ENCODE measurements at regions not wholly inside any gene's neighbourhood (a gene's known extent, or its start where the extent isn't known, plus 50 kb on each side); places are given as distances from the start of the nearest gene placed in this dataset.
A peak's percentile ranks its signal among the peaks of the same experiment; 100 is the strongest.
"Not testable (repeated sequence)": the region's sequence is repeated elsewhere in the genome, so short reads cannot be mapped to it uniquely, and the experiment has no call there.

DNA sequence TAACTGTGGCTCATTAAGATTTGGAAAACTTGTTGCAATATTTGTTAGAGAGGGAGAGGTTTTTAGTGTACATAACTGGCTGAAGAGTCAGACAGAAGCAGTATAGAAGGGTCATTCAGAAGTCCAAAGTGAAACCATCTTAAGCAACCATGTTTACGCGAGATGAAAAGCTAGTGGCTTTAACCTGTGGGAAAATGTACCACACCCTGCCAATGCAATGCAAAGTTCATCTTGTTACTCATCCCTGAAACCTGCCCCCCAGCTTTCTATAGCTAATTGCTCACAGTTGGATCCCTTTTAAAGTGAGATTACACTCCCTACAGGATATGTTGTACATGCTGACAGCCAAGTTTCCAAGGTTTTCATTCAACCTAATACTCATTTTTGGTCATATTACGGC, 96.7 kb upstream of the RAPGEF2 start:
- DNase-seq (ENCODE audit: low spot score) = no peak

DNA sequence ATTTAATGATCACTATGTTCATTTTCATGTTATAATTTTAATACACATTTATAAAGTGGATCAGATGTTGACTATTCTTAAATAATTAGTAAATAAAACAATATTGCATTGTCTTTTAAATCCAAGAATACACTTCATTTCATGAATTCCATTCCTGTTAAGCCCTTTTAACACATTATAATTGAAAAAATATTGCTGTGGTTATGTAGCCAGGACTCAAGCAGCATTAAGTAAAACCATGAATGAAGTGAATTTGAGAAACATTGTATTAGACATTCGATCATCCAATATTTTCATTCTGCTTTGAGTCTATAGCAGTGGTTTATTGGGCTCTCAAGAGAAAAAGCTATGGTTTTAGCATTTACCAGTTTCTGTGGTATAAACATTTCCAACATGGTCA, 94.2 kb upstream of the RAPGEF2 start:
- DNase-seq (ENCODE audit: low spot score) = no peak

DNA sequence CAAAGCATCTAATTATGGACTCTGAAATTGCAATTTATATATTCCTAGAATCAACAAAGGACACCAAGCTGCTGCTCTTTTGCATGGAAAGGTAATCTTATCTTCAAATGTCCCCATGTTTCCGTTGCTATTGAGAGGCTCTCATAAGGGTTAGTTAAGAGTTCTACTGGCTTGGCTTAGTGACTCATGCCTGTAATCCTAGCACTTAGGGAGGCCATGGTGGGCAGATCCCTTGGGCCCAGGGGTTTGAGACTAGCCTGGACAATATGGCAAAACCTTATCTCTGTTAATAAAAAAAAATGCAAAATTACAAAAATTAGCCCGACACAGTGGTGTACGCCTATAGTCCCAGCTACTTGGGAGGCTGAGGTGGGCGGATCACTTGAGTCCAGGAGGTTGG, 93.4 kb upstream of the RAPGEF2 start:
- DNase-seq (ENCODE audit: low spot score) = no peak

DNA sequence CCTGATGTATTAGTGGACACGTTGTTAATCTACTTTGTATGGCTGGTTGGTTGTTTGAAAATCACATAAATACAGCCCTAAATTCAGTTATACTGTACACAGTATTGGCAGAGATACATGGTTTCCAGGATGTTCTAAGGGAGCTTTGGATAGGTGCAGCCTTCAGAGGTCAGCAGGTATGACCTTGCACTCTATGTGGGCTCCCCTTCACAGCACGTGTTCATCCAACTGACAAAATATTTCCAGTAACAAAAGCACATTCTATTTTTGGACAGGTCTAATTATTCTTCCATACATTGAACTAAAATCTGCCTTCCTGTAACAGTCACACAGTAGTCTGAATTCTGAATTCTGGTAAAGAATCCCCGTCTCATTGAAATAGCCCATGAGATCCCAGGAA, 92.8 kb upstream of the RAPGEF2 start:
- DNase-seq (ENCODE audit: low spot score) = no peak

DNA sequence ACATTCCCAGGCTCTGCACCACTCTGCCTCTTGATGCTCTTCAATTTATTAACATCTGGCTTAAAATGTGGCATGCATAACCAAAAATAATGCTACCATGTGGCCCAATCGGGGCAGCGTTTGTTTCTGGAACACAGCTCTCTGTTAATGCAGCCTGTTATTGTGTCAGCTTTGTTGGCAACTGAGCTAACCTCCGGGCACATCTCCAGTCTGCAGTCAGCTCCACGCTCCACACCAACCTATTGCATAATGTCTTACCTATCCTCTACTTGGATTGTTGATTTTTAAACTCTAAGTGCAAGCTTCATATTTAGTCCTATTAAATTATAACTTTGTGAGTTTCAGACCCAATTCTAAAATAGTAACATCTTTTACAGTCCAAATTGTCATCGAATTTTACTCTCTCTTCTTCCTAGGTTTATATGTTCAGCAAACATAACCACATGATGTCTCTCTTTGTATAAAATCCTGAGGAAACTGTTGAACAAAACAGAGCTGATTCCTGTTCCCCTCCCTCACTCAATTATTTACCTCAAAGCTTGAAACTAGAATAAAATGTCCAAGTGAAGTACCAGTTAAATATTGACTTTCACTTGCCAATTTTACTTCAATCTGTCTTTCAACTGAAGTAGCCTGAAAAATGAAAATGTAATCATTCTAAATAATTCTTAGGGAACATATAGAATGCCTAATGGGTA, 92.2 kb upstream of the RAPGEF2 start:
- DNase-seq (ENCODE audit: low spot score) = peak; percentile 39

DNA sequence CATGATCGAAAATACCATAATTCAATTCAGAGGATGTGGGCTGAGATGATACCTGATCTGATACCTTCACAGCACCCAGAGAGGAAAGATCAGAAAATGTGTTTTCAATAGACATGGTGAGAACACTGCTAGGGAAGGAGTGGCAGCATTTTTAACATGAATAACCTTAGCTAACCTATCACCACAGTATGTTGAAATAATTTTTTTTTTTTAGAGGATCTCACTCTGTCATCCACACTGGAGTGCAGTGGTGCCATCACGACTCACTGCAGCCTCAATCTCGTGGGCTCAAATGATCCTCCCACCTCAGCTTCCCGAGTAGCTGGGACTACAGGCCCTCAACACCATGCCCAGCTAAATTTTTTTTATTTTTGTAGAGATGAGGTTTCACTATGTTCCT, 90.5 kb upstream of the RAPGEF2 start:
- DNase-seq (ENCODE audit: low spot score) = no peak

DNA sequence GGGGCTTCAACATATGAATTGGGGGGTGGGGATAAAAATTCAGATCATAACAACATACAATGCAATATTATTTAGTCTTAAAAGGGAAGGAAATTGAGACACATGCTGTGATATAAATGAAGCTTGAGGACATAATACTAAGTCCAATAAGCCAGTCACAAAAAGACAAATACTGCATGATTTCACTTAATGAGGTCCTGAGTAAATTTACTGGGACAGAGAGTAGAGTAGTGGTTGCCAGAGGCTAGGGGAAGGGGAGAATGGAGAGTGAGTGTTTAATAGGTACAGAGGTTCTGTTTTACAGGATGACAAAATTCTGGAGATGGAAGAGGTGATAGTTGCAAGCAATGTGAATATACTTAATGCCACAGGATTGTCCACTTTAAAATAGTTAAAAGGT, 89.2 kb upstream of the RAPGEF2 start:
- no peak for DNase-seq (ENCODE audit: low spot score)

DNA sequence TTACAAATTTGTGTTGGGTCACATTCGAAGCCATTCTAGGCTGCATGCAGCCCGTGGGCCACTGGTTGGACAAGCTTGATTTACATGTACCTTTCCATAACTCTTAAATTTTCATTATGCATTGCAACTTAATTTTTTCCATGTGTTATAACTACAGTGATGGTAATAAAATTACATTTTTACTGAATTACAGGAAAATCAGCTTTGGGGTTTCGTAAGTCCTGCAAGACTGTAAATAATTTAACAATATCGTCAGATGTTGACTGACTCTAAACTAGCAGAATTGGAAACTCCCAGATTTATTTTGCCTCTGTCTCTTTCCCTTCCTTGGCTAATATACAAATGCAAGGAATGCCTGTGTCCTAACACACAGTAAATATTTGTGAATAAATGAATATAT, 88.0 kb upstream of the RAPGEF2 start:
- DNase-seq (ENCODE audit: low spot score) = no peak

DNA sequence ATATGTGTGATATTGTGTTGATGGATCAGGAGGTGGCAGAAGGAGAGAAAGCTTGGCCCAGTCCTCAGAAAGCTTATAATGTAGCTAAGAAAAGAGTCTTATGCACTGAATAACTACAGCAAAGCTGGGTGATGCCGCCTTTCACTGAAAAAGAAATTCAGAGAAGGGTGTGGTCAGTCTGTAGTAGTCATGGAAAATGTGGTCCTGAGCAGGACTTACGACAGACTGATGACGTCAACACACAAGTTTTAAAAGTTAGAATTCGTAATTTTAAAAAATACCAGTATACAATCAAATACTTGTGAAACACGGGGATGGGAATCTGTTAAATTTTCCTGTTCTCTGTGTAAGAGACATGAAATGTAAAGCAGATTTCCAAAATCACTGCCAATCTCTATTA, 87.0 kb upstream of the RAPGEF2 start:
- peak; percentile 11 for DNase-seq (ENCODE audit: low spot score)

DNA sequence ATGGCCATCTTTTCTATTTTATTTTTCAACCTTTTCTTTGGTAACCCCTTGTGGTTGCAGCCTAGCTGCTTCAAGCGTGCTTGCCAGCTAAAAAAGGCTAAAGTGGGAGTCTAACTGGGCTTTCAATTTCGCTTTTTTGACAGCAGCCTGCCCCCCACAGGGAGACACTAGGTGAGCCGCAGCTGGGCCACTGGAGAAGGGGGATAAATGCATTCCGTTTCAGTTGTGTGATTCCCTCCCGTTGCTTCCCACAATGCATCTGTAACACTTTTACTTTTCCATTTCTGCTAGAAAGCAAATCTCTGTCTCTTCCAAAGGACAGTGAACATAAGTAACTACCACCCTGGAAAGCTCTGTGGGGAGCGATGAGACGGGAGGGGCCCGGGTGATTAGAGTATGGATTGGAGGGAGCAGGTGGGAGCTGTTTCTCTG, 86.3 kb upstream of the RAPGEF2 start:
- DNase-seq (ENCODE audit: low spot score) = peak; percentile 33

DNA sequence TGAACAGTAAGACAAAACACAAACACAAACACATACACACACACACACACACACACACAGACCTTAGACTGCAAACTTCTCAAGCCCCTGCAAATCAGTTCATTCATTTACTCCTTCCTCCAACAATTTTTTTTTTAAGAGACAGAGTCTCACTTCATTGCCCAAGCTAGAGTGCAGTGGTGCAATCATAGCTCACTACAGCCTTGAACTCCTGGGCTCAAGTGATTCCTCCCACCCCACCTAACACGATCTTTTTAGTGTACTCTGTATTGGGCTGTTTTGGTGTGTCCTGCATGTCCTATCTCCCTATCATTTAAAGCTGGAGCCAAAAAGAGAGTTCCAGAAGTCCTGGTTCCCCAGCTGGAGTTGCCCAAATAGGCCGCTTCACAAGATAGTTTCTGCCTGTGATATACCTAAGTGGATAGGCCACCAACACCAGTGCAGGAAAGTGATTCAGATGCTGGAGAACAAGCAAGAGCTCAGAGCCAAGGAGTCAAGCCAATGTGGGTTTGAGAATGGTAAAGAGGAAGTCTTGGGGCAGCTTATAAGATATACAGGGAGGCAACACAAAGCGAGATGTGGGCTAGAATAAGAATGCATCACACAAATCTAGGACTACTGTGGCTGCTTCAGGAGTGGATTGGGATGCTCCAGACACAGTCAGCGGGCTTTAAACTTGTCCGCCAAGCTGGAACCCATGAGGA, 85.4 kb upstream of the RAPGEF2 start:
- no peak for DNase-seq (ENCODE audit: low spot score)

DNA sequence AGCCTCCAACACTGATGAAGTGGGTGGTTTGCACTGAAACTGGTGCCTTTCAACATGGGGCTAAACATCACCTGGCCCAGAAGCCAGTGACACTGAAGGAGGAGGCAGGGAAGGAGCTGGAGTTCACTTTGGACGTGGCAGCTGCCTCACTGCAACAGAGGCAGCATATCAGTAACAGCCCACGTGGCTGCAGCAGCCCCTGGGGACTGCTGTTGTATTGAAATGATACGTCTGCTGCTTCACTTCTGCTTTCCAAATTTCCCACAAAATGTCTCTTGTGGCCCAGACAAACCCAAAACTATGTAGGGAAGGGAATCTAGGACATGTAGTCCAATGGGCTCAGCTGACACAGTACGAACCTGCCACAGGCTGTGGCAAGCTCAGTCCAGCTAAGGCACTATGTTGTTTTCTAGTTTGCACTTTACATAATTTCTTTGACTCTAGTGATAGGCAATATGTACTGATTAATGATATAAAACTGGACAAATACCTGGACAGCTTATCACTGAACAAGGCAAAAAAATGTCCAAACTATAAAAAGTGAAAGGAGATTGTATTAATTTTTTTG, 84.7 kb upstream of the RAPGEF2 start:
- DNase-seq (ENCODE audit: low spot score) = no peak

DNA sequence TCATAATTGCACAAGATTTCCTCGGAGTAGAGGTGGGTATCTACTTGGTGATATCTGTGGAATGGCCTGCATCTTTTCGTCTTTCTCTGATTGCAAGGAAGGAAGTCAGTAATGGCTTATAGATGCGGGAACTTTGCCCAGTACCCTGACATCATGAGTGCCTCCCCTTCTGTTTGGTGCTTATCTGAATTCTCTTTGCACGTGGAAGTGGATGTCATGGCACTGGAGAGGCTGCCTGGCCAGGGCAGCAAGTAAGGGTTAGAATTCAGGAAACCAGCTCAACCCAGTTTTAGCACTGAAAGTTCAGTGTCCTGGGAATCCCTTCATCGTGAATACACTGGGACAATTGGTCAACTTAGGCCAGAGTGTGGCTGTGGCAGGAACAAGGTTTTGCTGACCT, 83.5 kb upstream of the RAPGEF2 start:
- DNase-seq (ENCODE audit: low spot score) = no peak

DNA sequence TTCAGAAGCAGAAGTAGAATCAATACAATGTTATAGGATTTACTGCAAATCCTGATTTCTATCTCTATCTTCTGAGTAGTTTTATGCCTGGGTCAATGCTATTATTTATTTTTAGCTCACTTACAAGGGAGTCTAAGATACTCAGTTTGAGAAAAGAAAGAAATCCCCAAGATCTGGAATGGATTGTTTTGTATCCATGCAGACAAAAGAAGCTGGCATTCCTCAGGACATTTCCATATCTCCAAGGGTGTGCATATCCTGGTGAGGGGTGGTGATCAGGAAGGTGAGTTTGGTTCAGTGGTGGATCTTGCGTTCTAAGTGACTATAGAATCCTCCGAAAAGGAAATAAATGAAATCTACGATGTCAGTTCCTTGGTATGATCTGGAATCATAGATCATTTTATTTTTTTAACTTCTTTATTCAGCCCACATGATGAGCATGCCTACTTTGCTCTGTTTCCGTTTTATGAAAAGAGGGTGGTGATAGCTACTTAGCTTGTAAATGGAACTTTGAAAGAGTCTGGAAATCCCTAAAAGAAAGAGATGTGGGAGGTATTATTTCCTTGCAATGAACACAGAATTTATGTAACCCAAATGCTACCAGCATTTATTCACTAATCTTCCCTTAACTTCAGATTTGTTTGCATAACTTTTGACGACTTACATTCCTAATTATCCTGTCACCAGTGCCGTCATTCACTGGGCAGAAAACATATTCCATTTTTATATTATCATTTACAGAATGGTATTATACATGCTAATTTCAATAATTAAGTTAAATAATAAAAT, 81.1 kb upstream of the RAPGEF2 start:
- DNase-seq (ENCODE audit: low spot score) = no peak

DNA sequence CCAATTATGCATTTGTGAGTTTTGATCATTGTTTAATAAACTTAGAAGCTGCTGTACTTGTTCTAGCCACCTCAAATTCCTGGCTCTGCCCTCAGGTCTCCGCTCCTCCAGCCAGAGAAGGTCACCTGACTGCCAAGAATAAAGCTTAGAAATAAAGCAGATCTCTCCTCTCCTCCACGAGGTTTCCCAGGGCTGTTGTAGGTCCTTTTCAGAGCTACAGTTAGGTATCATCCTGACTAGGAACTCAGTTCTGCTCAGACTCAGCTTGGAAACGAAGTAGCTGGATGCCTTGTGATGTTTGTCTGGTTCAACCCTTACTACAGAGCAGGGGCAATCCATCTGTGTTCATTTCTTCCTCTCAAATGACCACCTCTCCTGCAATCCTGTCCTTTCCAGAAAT, 79.1 kb upstream of the RAPGEF2 start:
- no peak for DNase-seq (ENCODE audit: low spot score)

DNA sequence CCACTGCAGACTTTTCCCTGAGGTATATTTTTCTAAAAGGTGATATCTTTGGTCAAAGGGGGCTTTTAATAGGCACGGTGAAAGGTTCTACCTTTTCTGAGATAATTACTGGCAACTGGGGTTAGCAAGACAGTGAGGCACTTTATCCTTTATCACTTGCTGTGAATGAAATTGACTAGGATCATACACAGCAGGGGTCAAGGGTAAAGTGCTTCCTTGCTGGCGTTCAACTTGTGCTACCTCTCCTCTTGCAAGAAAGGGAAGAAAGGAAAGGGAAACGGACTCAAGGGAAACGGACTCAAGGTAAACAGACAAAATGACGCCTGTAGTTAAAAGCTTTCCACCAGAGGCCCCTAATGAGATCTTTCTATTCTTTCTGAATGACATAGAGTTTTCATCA, 78.6 kb upstream of the RAPGEF2 start:
- no peak for DNase-seq (ENCODE audit: low spot score)

DNA sequence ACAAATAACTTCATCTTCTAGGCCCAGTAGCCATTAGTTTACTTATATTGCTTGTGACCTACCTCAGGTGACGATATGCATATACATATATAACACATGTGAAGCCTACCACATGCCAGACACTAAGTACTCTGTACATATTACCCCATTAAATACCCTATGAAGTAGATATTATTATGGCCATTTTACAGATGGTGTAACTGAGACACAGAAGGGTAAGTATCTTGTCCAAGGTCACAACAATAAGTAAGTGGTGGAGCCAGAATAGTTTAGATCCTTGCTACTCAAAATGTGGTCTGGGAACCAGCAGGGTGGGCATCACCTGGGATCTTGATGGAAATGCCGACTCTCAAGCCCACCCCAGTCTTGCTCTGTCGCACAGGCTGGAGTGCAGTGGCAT, 78.1 kb upstream of the RAPGEF2 start:
- DNase-seq (ENCODE audit: low spot score) = no peak

DNA sequence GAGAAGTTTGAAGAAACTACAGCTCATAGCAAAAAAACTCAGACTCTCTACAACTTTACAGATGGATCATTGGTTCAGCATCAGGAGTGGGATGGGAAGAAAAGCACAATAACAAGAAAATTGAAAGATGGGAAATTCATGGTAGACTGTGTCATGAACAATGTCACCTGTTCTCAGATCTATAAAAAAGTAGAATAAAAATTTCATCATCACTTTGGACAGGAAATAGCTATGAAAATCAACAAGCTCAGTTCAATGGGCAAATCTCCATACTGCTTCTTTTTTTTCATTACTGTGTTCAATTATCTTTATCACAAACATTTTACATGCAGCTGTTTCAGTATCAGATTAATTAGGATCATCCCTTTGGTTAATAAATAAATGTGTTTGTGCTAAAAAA, 76.5 kb upstream of the RAPGEF2 start:
- DNase-seq (ENCODE audit: low spot score) = no peak

DNA sequence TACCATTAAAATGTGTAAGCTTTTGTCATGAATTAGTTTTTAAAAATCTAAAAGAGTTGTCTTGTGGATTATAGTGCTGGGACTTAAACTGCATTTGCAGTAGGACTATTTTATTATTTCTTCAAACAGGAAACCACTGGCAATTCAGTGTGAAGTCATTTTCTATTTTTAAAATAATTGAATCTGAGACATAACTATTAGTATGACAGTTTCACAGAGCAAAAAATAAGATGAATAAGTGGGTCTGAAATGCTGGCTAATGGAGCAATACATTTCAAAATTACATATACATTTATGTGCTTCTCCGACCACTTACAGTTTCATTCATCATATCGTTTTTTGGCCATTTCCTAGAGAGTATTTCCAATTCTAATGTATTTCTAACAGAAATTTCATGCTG, 75.3 kb upstream of the RAPGEF2 start:
- no peak for DNase-seq (ENCODE audit: low spot score)

DNA sequence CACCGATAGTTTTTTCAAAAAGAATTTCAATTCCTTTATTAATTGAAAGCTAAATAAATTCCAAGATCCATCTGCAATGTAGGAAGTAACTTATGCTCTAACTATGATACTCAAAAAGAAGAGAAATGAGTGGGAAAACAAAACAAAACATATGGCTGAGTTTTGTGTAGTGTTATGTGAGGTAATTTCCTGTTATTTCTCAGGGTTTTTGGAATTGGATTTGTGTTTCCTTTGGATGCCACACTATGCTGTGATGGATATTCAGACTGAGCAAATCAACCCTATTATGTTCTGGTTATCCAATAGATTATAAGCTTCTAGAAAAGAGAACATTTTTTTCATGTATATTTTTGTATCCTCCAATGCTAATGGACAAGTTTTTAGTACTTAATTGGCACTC, 73.4 kb upstream of the RAPGEF2 start:
- no peak for DNase-seq (ENCODE audit: low spot score)

DNA sequence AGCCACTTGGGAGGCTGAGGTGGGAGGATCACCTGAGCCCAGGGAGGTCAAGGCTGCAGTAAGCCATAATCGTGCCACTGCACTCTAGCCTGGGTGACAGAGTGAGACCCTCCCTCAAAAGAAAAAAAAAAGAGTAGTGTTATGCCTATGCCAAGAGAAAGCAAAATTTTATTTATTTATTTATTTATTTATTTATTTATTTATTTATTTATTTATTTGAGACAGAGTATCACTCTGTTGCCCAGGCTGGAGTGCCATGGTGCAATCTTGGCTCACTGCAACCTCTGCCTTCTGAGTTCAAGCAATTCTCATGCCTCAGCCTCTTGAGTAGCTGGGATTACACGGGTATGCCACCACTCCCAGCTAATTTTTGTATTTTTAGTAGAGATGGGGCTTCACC, 72.6 kb upstream of the RAPGEF2 start:
- not testable (repeated sequence) for DNase-seq (ENCODE audit: low spot score)

DNA sequence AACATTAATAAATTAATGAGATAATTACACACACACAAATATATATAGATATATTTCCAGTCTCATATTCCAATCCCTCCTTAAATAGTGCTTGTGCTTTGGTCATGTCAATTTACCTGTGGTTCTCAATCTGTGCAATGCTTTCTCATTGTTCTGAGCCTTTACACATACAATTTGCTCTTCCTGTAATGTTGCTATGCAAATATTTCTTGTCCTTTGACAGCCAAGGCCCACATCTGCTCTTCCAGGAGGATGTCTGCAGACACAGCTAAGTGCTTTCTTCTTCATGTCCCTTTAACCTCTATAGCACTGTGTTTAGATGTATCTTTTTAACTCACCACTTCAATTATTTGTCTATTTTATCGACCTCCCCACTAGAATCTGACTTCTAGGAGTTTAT, 67.3 kb upstream of the RAPGEF2 start:
- DNase-seq (ENCODE audit: low spot score) = no peak

DNA sequence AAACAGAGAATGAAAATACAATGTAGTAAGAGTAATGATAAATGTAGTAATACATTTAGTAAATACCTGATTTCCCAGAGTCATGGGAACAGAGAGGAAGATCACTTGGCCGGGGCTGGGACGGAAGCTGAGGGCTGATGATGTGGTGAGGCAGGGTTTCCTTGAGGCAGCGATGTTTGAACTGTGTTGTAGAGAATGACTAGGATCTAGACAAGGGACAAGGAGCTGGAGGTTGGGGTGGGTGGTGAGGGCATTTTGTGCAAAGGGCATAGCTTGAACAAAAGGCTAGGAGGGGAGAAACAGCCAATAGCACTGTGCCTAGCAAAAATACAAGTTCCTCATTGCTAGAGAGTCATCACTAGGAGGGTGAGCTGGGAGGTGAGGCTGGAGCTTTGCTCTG, 64.3 kb upstream of the RAPGEF2 start:
- no peak for DNase-seq (ENCODE audit: low spot score)
